PFSK-1 (cell line): ENCODE measurements at regions not wholly inside any gene's neighbourhood (a gene's known extent, or its start where the extent isn't known, plus 50 kb on each side); places are given as distances from the start of the nearest gene placed in this dataset.

Experiments
- FOXP2 ChIP-seq: optimal IDR thresholded peaks from 2 replicates; pipeline ENCODE3; 2011; ENCODE audit warnings: borderline replicate concordance, control low read depth, inconsistent platforms; ENCODE audit not compliant: insufficient read depth; ENCODE audit errors: extremely low read length, extremely low read depth
- POLR2AphosphoS5 ChIP-seq: IDR thresholded peaks from 2 replicates; pipeline ENCODE4 v1.6.1; 2012; ENCODE audit warnings: low read depth, mild to moderate bottlenecking, control low read depth, low read length, moderate library complexity
- REST ChIP-seq, 2 experiments: IDR thresholded peaks; 2 replicates each; pipeline versions ENCODE4 v1.6.1 to v1.8.0; 2011 to 2012; ENCODE audit warnings: low read depth in 2 of 2, low read length in 2 of 2, control low read depth in 1 of 2, inconsistent platforms in 1 of 2, mild to moderate bottlenecking in 1 of 2, moderate library complexity in 1 of 2; ENCODE audit not compliant: insufficient read depth in 1 of 2
- SIN3A ChIP-seq: IDR thresholded peaks from 2 replicates; pipeline ENCODE4 v1.6.1; 2012; ENCODE audit warnings: mild to moderate bottlenecking, low read length, moderate library complexity, borderline replicate concordance; ENCODE audit not compliant: insufficient read depth
- TAF1 ChIP-seq: IDR thresholded peaks from 2 replicates; pipeline ENCODE4 v1.6.1; 2012; ENCODE audit warnings: low read length, control low read depth, borderline replicate concordance; ENCODE audit not compliant: insufficient read depth

GRCh38 chr2:223107825-223108224 is 55.8 kb downstream of the KCNE4 start:
- TF ChIP-seq POLR2AphosphoS5, result no peak
- no peak for TF ChIP-seq FOXP2
- TF ChIP-seq REST (IDR thresholded peaks at IDR 0.05; ENCODE audit: insufficient read depth in 1 of 2, low read depth in 2 of 2, low read length in 2 of 2), result no peak
- TF ChIP-seq SIN3A, result no peak

GRCh38 chr2:223108351-223109050 is 56.5 kb downstream of the KCNE4 start:
- TF ChIP-seq TAF1, result no peak
- TF ChIP-seq REST (IDR thresholded peaks at IDR 0.05; ENCODE audit: insufficient read depth in 1 of 2, low read depth in 2 of 2, low read length in 2 of 2), result no peak
- TF ChIP-seq POLR2AphosphoS5, result no peak
- TF ChIP-seq SIN3A, result no peak
- TF ChIP-seq FOXP2, result no peak

GRCh38 chr2:223109341-223109740 is 57.4 kb downstream of the KCNE4 start:
- no peak for TF ChIP-seq REST (IDR thresholded peaks at IDR 0.05; ENCODE audit: insufficient read depth in 1 of 2, low read depth in 2 of 2, low read length in 2 of 2)
- no peak for TF ChIP-seq FOXP2
- no peak for TF ChIP-seq TAF1

- no peak for TF ChIP-seq REST (IDR thresholded peaks at IDR 0.05; ENCODE audit: insufficient read depth in 1 of 2, low read depth in 2 of 2, low read length in 2 of 2)
- no peak for TF ChIP-seq TAF1
- TF ChIP-seq FOXP2, result no peak
- no peak for TF ChIP-seq POLR2AphosphoS5
- TF ChIP-seq SIN3A, result no peak
Measured at GRCh38 chr2:223113161-223113560, 61.2 kb downstream of the KCNE4 start.

- TF ChIP-seq SIN3A, result no peak
- no peak for TF ChIP-seq TAF1
- TF ChIP-seq REST (IDR thresholded peaks at IDR 0.05; ENCODE audit: insufficient read depth in 1 of 2, low read depth in 2 of 2, low read length in 2 of 2), result no peak
- TF ChIP-seq FOXP2, result no peak
- no peak for TF ChIP-seq POLR2AphosphoS5
Measured at GRCh38 chr2:223114170-223114569, 62.2 kb downstream of the KCNE4 start.
